ENCODE measurements at regions not wholly inside any gene's neighbourhood (a gene's known extent, or its start where the extent isn't known, plus 50 kb on each side); places are given as distances from the start of the nearest gene placed in this dataset.

DNA sequence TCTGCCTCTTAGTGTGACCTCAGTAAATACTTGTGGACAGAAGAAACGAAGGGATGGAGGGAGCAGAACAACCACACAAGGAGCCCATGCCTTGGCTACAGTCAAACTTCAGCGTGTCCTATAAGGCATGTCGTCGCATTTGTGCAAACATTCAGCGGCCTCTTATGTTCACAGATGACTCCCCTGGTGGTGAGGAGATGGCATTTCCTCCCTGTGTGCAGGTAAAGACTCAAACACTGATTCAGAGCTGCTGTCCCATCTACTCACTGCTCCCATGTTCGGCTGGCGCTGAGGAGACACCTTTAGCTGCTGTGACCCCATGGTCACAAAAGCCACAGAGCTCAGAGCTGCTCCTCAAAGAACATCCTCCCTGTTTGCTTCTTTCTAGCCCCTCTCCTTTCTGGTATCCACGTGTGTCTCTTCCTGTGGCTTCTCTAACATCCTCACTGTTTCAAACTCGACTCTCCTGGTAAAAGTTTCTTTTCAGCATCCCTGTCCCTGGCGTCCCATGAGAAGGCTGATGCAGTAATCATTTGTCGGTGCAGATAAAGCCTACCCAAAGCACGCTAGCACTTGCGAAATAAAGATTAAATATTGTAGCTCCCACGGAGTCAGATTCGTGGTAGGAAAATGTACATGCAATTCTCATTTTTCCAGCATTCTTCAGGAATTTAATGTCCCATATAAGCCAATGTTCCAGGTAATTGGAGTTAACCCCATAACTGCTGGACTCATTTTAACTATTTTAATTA is 124.9 kb upstream of the NEBL start:
- no peak for DNase-seq (ENCODE audit: low spot score)

DNA sequence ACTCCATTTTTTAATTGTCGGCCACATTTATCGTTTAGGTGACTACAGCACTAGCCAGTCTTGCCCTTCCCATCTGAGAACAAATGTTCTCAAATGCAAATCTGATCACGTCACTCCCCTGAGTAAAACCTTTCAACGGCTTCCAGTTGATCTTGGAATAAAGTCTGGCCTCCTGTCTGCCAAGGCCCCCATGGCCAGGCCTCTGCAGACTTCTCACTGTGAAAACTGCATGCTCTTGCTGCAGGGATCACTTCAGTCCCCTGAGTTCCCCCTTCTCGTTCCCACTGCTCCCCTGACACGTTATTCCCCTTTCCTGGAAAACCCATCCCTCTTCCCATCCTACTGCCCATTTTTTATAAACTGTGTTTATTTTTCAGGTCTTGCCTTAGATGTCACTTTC is 124.1 kb upstream of the NEBL start:
- DNase-seq (ENCODE audit: low spot score) = no peak

DNA sequence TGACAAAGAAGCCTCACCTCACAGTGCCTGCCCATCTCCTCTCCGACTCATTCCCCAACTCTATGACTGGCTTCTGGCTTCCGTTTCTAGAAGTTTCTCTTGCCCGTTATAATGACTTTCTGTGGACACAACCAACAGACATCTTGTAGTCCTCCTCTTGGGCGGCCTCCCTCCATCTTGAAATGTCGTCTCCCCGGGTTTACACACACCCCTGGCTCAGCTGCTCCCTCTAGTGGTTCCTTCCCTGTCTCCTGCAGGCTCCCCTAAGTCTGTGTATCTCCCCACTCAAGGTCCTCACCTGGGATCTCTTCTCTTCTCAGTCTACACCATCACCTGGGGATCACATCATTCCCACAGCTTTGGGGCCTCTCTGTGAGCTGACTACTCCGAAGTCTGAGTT is 123.4 kb upstream of the NEBL start:
- DNase-seq (ENCODE audit: low spot score) = peak; percentile 56

DNA sequence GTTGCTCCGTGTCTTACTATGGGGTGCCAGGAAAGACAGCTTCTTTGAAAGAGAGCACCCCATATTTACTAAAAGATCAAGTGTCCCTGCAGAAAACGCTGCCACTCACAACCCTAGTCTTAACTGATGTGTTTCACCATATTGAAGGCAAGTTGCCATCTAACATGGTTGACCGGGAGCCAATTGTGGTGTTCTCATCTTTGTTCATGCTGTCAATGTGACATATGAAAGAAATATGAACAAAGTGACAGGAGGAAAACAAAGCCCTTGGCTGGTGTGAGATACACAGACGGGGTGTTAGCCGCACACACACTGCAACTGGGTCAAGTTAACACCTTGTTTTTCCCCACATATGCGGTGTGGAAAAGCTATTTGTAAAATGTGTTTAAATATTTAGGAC is 122.3 kb upstream of the NEBL start:
- no peak for DNase-seq (ENCODE audit: low spot score)

DNA sequence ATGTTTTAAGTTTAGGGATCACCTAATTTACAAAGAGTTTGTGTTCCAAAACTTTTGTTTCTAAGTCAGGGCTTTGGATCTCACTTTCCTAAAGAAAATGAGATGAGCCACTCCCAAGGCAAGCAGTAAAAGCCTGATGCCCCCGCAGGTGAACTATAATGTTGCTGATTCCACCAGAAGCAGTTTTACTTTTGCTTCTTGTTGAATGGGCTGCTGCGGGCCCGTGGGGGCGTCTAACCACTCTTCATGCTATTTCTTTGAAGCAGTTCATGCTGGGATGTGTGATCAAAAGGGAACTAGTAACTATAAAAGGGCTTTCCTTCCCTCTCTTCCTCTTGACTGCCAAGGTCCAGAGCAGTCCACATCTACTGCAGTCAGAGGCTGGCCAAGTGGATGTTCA is 118.7 kb upstream of the NEBL start:
- DNase-seq (ENCODE audit: low spot score) = no peak

DNA sequence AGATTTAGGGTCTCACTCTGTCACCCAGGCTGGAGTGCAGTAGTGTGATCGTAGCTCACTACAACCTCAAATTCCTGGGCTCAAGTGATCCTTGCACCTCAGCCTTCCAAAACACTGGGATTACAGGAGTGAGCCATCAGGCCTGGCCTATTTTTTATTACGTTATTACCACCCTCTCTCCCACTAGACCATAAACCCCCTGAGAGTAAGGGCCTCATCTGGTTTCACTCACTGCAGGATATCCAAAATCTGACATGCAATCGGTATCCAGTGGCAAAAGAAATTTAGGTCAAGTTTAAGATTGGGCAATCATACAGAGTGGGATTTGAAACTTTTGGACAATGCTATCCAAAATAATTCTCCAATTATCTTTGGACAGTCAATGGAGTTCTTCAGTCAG is 117.0 kb upstream of the NEBL start:
- no peak for DNase-seq (ENCODE audit: low spot score)

DNA sequence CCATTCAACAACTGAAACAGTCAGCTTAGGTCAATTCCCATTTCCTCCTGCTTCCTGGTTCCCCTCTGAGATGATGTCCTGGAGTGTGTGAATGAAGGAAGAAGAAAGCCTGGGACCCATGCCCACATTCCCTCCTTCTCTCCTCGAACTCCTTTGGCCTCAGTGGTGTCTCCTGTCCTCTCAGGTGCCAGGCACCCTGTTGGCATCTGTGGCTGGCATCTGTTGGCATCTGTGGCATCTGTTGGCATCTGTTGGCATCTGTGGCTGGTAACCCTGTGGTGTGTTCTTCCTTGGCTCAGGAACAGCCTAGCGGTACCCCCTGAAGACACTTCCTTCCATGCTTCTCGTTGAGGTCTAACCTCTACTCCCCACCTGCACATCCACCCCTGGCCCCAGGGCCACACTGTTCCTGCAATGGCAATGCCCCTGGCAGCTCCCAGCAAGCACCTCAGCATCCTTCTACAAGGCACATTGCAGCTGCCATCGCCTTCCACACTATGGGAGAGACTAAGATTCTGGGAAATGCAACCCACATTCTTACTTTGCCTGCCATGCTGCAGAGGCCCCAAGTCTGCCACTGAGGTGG is 114.4 kb upstream of the NEBL start:
- DNase-seq (ENCODE audit: low spot score) = no peak

DNA sequence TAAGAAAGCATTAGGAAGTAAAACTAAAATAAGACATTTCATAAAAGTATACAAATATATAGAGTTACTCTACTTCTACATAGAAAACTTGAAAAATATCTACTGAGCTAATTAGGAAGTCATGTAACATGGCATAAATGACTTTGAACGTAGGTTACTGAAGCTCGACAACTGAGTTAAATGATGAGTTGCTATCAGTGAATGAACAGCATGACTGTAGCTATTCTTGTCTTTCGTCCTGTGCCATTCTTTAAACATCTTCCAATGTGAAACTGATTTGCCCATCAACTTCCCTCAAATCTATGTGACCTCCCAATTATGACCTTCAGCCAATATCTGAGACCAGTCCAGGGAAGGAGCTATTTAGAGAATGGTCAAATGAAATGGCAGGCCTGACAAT is 113.5 kb upstream of the NEBL start:
- DNase-seq (ENCODE audit: low spot score) = no peak

DNA sequence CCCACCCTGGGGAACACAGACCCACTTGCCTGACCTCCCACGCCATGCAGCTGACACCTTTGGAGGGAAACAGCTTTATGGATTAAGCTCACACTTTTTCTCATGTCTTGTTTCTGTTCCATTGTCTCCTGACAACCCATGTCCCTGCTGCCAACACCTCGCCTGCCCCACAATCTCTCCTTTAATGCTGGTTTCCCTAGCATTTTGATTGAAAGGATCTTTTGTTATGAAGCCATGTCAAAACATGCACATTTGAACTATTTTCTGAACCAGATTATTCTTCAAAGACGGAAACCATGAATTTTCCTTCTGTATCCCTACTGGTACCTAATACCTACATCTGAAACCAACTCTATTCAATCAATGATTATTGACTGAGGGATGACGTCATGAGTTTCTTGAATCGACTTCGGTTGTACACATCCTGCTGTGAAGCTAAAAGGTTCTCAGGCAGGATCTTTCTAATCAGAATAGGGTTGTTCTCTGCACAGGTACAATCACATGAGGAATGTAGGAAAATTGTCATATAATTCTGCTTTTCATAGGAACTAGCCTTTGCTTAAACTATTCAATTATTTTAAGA is 106.2 kb upstream of the NEBL start:
- DNase-seq (ENCODE audit: low spot score) = no peak

DNA sequence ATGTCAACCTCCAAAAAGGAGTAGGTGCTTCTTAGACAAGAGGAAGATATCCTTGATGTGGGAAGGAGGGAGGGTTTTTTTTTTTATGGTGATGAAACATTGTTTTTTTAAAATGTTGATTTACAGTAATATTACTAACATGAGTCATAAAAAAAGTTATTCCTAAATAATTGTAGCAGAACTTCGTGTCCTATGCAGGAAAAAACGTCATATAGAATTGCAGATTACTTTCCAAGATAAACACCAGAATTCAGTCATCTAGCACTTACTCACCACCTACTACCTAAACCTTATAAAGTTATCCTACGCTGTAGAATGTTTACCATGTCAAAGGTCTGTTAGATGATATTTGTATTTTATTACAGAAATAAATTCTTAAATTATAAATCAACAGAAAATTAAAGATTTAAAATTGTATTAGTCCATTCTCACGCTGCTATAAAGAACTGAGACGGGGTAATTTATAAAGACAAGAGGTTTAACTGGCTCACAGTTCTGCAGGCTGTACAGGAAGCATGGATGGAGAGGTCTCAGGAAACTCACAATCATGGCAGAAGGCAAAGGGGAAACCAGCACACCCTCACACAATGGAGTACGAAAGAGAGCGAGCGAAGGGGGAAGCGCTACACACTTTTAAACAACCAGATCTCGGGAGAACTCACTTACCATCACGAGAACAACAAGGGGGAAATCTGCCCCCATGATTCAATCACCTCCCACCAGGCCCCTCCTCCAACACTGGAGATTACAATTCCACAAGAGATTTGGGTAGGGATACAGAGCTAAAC is 105.2 kb upstream of the NEBL start:
- DNase-seq (ENCODE audit: low spot score) = peak; percentile 63

DNA sequence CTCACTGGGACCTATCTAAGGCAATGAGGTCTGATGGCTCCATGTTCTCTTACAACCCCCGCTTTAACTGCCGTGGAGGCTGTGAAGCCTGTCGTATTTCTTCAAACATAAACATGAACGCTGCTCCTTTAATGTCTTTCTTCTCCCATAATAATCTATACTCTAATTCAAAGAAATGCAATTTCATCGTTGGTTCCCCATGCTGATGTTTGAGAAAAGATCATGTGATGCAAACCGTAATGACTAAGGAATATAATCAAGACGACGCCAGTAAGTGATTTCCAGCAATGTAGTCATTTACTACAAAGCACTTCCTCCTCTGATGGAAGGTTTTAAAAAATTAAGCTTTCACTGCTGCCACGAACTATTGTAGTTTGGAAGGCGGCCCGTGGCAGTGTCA is 102.6 kb upstream of the NEBL start:
- DNase-seq (ENCODE audit: low spot score) = no peak

DNA sequence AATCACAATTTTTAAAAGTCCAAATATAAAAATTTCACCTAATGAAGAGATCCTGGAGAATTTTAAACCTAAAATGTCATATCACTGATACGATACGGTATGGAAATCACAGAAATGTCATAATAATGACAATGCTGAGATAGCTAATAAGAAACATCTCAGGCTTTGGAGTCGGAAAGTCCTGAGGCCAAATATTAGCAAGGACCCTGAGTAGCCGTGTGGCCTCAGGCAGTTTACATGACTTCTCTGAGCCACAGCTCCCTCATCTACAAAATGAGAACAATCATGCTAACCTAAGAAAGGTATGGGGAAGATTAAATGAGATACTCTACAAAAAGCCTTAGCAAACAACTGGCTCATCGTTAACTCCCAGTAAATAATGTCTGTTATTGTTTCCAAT is 100.9 kb upstream of the NEBL start:
- no peak for DNase-seq (ENCODE audit: low spot score)

DNA sequence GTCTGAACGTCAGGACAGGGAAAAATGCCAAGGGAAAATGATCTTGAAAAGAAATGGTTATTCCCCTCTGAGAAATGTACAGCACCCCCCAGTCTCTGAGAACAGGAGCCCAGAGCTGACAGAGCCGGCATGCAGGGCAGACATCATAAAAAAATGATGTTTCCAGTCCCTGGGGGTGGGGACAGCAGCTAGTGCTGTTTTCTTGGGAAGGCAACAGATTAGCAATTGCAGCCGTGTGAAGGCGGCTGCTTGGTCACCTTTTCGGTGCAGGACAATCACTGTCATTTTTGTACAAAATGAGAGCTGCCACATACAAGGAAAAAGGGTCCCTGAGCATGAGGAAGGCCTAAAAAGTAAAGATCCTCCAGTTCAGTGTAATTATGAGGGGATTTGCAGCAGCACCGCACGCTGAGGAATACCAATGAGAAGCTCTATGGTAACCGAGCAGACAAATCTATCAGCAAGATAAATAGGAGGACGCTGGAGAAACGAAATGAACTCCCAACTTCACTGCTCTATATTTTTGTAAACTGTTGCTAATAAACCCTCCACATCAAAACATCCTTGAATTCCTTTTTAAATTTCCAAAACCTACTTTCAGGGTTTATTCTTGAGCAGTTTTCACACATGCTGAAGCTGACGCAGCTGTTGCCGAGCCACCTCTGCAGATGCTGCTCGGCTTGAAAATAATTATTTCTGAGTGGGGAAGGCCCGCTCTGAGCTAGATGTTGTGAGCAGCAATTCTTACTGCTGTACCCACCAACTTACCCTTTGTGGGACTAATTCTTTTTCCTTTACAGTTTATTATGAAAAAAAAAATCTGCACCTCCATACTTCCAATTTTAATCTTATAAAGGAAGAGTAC is 98.2 kb upstream of the NEBL start:
- DNase-seq (ENCODE audit: low spot score) = no peak

DNA sequence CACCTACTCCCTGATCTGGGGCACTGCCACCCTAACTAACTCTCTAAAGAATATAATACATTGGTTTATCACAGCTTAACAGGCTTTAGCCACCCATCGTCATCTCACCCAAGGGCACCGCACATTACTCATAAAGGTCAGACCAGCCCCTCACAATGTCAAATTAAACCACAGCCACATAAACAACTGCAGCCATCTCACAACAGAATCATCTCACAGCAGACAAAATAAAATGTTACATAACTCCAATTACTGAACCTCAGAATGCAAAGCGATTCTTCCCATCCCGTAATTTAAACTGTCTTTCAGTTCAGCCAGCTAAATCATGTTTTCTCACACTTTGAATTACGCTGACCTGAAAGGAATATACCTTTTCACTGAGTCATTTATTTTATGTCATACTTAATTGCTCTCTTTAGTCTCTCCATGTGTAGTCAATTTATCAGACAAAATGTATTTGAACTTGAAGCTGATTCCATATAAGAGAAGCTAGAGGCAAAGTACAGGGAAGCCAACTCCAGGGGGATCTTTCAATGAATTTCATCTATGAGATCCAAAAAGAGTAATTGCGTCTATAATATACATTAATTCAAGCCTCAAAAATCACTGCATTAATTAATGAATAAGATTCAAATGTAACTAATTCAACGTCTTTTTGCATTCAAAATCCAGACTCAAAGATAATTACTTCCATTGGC is 96.9 kb upstream of the NEBL start:
- DNase-seq (ENCODE audit: low spot score) = peak; percentile 85

DNA sequence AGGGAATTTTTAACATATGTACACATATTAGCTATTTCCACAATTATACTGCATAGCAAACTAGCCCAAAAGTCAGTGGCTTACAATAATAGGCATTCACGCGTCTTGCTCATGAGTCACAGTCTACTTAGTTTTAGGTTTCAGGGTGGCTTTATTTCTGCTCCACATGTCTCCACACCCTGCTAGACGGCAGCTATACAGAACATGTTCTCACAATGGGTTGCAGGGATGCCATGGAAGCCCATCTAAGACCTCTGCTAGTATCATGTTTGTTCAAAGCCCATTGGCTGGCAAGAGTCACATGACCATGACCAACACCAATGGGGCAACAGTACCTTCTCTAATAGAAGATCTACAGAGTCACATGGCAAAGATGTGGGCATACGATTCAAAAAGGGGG is 96.3 kb upstream of the NEBL start:
- peak; percentile 82 for DNase-seq (ENCODE audit: low spot score)

DNA sequence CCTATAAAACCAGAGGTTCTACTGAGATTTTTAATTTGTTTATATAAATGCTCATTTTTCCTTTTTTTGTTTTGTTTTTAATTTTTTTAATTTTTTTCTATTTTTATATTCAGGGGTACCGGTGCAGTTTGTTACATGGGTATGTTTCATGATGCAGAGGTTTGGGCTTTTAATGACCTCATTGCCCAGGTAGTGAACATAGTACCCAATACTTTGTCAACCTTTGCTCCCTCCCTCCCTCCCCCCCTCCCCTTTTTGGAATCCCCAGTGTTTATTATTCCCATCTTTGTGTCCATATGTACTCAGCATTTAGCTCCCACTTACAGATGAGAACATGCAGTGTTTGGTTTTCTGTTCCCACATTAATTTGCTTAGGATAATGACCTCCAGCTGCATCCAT is 94.4 kb upstream of the NEBL start:
- no peak for DNase-seq (ENCODE audit: low spot score)

DNA sequence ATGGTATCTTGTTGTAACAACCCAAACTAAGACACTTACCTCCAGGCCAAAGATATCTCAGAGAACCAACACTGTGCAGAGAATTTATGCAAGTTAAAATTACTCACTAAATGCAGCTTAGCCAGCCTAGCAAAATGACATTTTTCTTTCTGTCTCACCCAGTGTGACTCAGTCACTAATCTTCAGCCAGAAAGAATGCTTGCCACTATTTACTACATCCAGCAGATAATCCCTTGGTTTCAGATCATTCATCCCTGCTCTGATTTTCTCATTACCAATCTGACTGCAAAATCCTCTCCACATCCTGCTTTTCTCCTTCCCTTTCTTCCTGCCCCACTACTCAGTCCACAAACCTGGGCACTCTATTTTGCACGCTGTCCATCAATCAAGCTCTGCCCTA is 93.5 kb upstream of the NEBL start:
- DNase-seq (ENCODE audit: low spot score) = peak; percentile 84

DNA sequence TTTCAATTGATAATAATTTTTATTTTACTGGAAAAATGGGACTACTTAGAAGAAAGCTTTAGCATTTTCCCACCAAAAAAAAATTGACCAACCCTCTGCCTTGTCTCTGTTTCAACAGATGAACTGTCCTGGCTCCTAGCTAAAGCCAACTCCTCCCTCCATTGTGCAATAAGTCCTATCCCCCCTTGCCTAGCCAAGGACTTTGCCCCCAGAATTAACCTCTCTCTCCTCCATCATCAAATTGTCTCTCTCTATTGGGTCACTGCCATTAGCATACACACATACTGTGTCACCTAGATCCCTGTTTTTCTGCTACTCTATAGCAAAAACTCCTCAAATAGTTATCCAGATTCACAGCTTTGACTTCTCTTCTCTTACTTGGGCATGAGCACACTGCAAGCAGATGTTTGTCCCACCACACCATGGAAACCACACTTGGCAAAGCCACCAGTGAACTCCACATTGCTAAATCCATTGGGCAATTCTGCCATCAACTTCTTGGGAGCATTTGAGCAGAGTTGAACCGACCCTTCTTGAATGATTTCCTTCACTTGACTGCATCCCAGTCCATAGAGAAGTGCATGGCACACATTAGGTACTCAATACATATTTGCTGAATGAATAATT is 91.4 kb upstream of the NEBL start:
- no peak for DNase-seq (ENCODE audit: low spot score)

DNA sequence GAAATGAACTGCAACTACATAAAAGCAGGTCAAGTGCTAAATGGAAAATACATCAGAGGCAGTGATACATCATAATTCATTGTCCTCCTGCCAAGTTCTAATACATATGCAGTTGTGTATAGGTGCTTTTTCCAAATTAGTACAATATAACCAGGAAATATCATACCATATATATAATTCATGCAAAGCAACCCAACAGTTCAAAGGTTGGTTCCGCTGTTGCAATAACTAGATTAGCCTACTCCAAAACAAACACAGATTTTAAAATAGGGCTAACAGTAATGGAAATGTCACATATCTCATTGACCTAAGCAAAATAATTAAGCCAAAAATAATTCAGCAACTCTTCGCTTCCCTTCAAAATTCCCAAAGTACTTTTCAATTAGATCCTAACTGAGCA is 88.9 kb upstream of the NEBL start:
- no peak for DNase-seq (ENCODE audit: low spot score)

DNA sequence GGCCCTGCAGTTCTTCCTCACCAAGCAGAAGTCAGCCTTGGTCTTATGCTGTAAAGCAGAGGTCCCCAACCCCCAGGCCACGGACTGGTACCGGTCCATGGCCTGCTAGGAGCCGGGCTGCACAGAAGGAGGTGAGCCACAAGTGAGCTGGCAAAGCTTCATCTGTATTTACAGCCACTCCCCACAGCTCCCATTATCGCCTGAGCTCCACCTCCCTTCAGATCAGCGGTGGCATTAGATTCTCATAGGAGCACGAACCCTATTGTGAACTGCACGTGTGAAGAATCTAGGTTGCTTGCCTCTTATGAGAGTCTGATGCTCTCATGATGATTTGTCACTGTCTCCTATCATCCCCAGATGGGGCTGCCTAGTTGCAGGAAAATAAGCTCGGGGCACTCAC is 87.6 kb upstream of the NEBL start:
- DNase-seq (ENCODE audit: low spot score) = no peak

Data from A172 (cell line).